GM12891 (cell line): ENCODE measurements at regions not wholly inside any gene's neighbourhood (a gene's known extent, or its start where the extent isn't known, plus 50 kb on each side); places are given as distances from the start of the nearest gene placed in this dataset.

ENCODE experiments used
- DNase-seq: peaks from one replicate; pipeline ENCODE4 v3.0.0; 2011; ENCODE audit warnings: low spot score; ENCODE audit not compliant: insufficient read length
- FAIRE-seq: peaks from 2 replicates; lab custom pipeline; 2011; peaks lifted over from hg19 to GRCh38; lab: Jason Lieb, UNC
- PAX5 ChIP-seq: IDR thresholded peaks from 2 replicates; pipeline ENCODE4 v1.6.1; 2011; ENCODE audit warnings: low read length, moderate library complexity, mild to moderate bottlenecking; ENCODE audit not compliant: insufficient read depth, severe bottlenecking
- POLR2A ChIP-seq: IDR thresholded peaks from 2 replicates; pipeline ENCODE4 v1.6.1; 2011; ENCODE audit warnings: low read depth, low read length, control low read depth
- POLR2AphosphoS5 ChIP-seq: IDR thresholded peaks from 2 replicates; pipeline ENCODE4 v1.6.1; 2011; ENCODE audit warnings: low read depth, low read length, control low read depth
- POU2F2 ChIP-seq: IDR thresholded peaks from 2 replicates; pipeline ENCODE4 v1.6.1; 2011; ENCODE audit warnings: low read depth, mild to moderate bottlenecking, control low read depth, low read length, moderate library complexity
- SPI1 ChIP-seq: IDR thresholded peaks from 2 replicates; pipeline ENCODE4 v1.6.1; 2011; ENCODE audit warnings: low read depth, low read length, control low read depth
- TAF1 ChIP-seq: IDR thresholded peaks from 2 replicates; pipeline ENCODE4 v1.6.1; 2011; ENCODE audit warnings: low read depth, low read length, control low read depth

GRCh38 chr1:83571536-83571935, 427.4 kb downstream of the TTLL7 start:
- FAIRE-seq (no peak), DNase-seq (no peak)
- no peak for TF ChIP-seq POLR2AphosphoS5
- TF ChIP-seq PAX5: no peak
- no peak for TF ChIP-seq SPI1
- TF ChIP-seq POU2F2: no peak
- TF ChIP-seq POLR2A: no peak
- TF ChIP-seq TAF1: no peak

GRCh38 chr1:83561346-83561745, 437.6 kb downstream of the TTLL7 start:
- no peak for FAIRE-seq
- DNase-seq: no peak
- TF ChIP-seq SPI1: no peak
- no peak for TF ChIP-seq POLR2A

GRCh38 chr1:83559129-83559840, 439.6 kb downstream of the TTLL7 start:
- FAIRE-seq (no peak), DNase-seq (no peak)
- TF ChIP-seq TAF1: no peak
- TF ChIP-seq POLR2A: no peak
- TF ChIP-seq POU2F2: no peak
- TF ChIP-seq POLR2AphosphoS5: no peak
- no peak for TF ChIP-seq SPI1
- TF ChIP-seq PAX5: no peak

GRCh38 chr1:83555871-83556270, 443.1 kb downstream of the TTLL7 start:
- FAIRE-seq (no peak), DNase-seq (no peak)
- no peak for TF ChIP-seq POLR2AphosphoS5
- no peak for TF ChIP-seq PAX5
- TF ChIP-seq TAF1: no peak
- no peak for TF ChIP-seq POLR2A

GRCh38 chr1:83554174-83554573, 444.8 kb downstream of the TTLL7 start:
- FAIRE-seq (no peak), DNase-seq (no peak)
- TF ChIP-seq PAX5: no peak
- no peak for TF ChIP-seq SPI1
- no peak for TF ChIP-seq POU2F2
- TF ChIP-seq POLR2AphosphoS5: no peak
- TF ChIP-seq TAF1: no peak
- TF ChIP-seq POLR2A: no peak

- no peak for DNase-seq
- no peak for TF ChIP-seq TAF1
- no peak for TF ChIP-seq POU2F2
- no peak for TF ChIP-seq POLR2AphosphoS5
- no peak for TF ChIP-seq POLR2A
- TF ChIP-seq PAX5: no peak
- no peak for TF ChIP-seq SPI1
- FAIRE-seq: no peak
These were observed 446.1 kb downstream of the TTLL7 start for GRCh38 chr1:83552820-83553219.

- TF ChIP-seq SPI1 (no peak), POU2F2 (no peak), POLR2AphosphoS5 (no peak), POLR2A (no peak), PAX5 (no peak), TAF1 (no peak)
- FAIRE-seq (no peak), DNase-seq (no peak)
These were observed 450.6 kb downstream of the TTLL7 start for GRCh38 chr1:83548311-83548710.

- TF ChIP-seq POLR2AphosphoS5: no peak
- TF ChIP-seq PAX5: no peak
- no peak for TF ChIP-seq POU2F2
- no peak for TF ChIP-seq POLR2A
- no peak for TF ChIP-seq TAF1
- no peak for TF ChIP-seq SPI1
- no peak for FAIRE-seq
These were observed 451.0 kb downstream of the TTLL7 start for GRCh38 chr1:83547901-83548300.

GRCh38 chr1:83546874-83547273, 452.1 kb downstream of the TTLL7 start:
- no peak for FAIRE-seq
- TF ChIP-seq SPI1: no peak
- TF ChIP-seq POLR2AphosphoS5: no peak
- no peak for TF ChIP-seq TAF1
- TF ChIP-seq PAX5: no peak
- TF ChIP-seq POU2F2: no peak
- TF ChIP-seq POLR2A: no peak
- no peak for DNase-seq

More at GRCh38 chr1:83547901-83548300, 451.0 kb downstream of the TTLL7 start:
- DNase-seq: no peak
